ENCODE measurements at regions not wholly inside any gene's neighbourhood (a gene's known extent, or its start where the extent isn't known, plus 50 kb on each side); places are given as distances from the start of the nearest gene placed in this dataset.
"Not testable (repeated sequence)": the region's sequence is repeated elsewhere in the genome, so short reads cannot be mapped to it uniquely, and the experiment has no call there.

- DNase-seq: no peak
These were observed 270.4 kb upstream of the TMEFF2 start for GRCh38 chr2:192465141-192465540.

DNA sequence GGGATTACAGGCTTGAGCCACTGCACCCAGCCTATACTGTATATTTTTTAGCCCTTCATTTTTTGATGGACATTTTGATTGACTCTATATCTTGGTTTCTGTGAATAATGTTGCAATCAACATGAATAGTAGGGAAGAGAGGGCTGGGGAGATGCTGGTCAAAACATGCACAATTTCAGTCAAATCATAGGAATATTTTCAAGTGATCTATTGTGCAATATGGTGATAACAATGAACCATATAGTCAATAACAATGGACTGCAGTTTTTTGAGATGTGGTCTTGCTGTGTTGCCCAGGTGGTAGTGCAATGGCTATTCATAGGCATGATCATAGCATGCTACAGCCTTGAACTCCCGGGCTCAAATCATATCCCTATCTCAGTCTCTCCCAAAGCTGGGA, 264.7 kb upstream of the TMEFF2 start:
- DNase-seq: no peak

- no peak for DNase-seq
These were observed 254.1 kb upstream of the TMEFF2 start for GRCh38 chr2:192448881-192449280.

DNA sequence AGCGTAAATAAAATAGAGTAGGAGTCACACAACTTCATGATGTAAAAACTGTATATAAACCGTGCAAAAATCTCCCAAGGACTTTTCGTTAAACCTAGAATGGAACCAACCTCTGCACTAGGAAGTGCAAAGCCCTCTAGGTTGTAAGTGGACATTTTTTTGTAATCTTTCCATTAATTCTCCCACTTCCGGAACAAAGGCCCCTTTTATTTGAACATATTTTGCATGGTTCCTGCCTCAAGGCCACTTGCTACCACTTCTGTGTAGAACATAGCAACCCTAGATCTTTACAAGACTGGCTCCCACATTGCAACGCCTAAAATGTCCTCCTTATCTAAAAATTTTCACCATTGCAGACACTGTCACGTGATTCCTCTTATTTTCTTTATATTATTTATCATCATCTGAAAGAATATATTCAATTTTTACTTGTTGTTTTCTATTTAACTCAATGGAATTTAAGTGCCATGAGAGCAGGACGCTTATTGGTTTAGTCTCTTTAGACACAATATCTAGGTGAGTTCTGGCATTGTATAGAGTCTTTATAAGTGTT, 249.6 kb upstream of the TMEFF2 start:
- no peak for DNase-seq

DNA sequence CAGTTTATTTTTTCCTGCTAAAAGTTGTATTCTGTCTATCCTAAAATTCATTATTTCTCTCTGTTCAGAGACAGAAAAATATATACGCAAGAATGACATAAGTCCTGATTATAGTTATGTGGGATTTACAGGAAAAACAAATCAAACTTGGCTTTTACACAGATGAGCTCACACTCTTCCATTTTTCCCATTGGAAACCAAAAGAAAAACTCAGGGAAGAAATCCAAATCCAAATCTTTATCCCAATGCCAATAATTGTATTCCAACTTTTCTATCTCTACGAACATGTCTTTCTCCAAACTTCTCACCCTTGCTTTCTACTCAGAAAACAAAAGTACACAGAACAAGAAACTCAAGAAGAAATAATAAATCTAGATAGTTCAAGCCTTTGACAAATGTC, 249.1 kb upstream of the TMEFF2 start:
- DNase-seq: no peak

GRCh38 chr2:192438239-192438638, 243.5 kb upstream of the TMEFF2 start:
- no peak for DNase-seq

- DNase-seq: no peak
These were observed 242.9 kb upstream of the TMEFF2 start for GRCh38 chr2:192437653-192438052.

GRCh38 chr2:192424243-192424642, 229.5 kb upstream of the TMEFF2 start:
- DNase-seq: no peak

DNA sequence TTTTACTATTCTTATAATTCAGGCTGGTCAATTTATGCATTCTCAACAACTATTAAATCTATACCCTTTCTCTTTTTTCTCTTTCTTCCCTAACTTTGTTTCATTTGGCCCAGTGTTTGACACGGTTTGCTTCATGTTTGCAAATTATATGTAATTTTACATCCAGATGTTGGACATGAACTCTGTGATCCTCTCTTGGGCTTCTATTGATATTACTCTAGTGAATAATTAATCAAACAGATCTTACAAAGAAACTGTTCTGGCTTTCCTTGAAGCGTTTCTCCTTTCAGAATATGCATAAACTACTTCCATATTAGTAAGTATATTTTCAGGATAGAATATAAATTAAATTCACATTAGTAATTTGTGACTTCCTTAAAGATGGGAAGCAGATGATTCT, 225.1 kb upstream of the TMEFF2 start:
- no peak for DNase-seq

DNA sequence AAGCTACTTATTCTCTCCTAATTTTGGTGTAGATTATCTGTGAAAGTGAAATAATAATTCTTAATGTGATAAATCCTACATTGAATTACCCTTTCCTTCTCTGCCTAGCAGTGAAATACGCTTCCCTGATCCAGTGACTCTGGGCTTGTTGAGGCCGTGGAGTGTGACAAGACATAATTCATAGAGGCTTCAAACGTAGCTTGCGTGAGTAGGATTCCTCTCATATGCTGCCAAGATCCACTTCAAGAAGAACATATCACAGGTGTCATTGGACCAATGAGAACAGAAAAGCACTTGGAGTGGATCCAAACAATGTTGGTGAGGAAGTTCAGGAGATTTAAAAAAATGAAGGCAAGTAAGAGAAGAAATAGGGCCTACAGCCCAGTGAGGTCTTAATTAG, 221.3 kb upstream of the TMEFF2 start:
- no peak for DNase-seq

DNA sequence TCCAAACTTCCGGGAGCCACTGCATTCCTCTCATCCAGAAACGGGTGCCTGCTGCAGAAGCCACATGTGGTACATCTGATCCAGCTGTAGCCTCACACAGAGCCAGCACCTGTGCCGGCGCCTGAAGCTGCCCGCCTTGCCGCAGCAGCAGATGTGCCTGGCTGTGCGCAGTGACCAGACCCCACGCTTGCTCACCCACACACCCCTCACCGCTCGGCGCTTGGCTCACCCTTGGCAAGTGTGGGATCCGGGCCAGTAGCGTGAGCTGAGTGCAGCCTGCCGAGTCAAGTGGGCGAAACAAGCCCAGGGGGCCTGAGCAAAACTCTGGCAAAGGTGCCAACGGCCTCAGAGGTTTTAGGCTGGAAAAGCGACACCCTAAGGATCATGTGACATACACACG, 220.1 kb upstream of the TMEFF2 start:
- DNase-seq: no peak

DNA sequence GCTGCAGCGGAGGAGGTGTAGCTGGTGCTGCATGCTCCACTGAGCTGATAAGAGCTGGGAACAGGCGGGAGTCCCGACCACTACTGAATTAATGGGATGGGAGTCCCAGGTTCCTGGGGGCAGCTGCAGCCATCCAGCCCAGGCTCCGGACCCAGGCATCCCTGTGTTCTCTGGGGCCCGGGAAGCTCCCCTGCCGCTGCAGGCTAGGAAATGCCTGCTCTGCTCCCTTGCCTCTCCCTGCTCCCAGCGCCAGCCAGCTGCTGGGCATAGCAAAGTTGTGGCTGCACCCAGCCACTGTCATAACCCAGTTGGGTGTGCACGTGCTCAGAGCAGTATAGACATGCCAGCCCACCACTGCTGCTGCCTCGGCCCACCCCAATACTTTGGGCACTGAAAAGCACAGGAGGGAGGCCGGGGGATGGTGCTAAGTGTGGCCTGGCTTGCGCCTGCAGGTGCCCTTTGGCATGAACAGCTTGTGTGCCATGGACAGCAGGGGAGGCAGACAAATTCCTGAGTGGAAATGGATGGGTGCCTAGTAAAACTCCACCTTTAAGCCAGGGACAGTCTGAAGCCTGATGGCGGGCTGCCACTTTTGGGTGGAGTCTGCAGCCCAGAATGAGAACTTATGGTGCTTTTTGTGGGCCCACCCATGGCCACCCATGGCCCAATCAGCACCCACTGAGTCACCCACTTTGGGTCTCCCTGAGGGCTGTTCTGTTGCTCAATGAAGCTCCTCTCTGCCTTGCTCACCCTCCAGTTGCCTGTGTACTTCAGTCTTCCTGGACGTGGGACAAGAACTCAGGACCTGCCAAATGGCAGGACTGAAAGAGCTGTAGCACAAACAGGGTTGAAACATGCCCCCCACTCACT, 219.3 kb upstream of the TMEFF2 start:
- DNase-seq: no peak

DNA sequence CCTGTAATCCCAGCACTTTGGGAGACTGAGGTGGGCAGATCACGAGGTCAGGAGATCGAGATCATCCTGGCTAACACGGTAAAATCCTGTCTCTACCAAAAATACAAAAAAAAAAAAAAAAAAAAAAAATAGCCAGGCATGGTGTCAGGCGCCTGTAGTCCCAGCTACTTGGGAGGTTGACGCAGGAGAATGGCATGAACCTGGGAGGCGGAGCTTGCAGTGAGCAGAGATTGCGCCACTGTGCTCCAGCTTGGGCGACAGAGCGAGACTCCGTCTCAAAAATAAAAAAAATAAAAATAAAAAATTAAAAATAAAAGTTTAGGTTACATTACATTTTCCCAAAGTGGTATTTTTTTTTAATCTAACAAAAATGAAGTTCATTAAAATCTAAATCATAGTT, 218.1 kb upstream of the TMEFF2 start:
- DNase-seq: not testable (repeated sequence)

- no peak for DNase-seq
These were observed 217.7 kb upstream of the TMEFF2 start for GRCh38 chr2:192412394-192412793.

DNA sequence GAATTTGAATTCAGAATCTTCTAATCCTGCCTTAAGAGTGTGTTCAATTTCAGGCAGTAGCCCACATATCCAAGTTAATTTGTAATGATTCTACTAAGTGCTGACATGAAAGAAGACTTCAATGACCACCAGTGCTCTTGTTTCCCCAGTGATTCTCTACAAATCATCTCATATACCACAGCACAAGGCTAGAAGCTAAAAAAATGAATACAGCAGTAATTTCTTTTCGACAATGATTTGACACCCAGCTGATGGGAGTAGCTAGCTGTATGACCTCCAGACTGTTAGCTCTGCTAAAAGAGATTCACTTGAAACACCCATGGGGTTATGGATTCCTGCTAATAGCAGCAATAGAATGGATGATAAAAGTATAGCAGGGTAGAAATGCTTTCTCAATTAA, 217.0 kb upstream of the TMEFF2 start:
- DNase-seq: no peak

DNA sequence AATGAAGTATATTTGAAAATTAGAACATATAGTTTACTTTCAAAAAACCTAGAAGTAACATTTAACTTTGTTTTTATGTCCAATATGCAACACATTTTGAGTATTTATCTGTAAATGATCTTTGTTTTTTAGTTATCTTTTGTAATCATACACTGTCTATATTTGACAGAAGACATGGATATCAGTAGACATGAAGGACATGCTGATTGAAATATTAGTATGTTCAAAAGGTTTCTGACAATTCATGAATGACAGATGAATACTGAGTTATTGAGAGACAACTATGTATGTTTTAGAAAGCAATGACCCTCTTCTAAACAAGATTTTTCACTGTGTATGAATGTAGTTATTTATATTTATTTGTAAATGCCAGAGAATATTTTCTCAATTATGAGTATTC, 215.6 kb upstream of the TMEFF2 start:
- DNase-seq: no peak

- DNase-seq: no peak
These were observed 213.0 kb upstream of the TMEFF2 start for GRCh38 chr2:192407692-192408091.

DNA sequence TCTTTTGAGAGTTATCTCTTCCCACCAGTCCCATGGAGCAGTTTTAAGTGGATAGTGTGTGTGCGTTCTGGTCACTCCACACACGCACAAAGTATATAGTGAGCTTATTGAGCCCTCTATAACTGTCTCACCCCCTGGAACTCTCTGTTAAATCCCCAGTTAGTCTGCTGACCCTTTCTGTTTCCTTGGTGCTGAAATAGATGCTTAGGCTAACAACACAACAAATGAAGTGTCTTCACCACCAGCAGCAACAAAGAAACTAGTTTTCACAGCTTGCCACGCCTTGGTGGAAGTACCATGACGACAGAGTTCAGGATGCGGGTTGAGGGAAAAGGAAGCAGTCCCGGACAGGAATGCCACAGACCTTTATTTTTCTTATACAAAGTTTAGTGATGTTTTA, 203.5 kb upstream of the TMEFF2 start:
- no peak for DNase-seq

DNA sequence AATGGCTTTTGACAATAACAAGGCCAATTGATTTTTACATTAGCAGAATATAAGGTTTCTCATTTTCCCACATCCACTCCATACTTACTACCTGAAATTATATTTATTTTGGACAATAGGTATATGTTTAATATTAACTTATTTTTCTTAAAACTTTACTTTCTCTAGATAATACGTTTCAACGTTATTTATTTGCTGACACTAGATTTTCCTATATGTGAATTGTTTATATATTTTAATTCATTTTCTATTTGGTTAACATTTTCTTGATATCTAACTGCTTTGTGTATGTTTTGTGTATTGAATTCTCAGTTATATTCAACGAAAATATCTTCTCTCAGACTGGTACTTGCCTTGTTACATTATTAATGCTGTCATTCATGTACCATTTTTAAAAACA, 199.9 kb upstream of the TMEFF2 start:
- no peak for DNase-seq

DNA sequence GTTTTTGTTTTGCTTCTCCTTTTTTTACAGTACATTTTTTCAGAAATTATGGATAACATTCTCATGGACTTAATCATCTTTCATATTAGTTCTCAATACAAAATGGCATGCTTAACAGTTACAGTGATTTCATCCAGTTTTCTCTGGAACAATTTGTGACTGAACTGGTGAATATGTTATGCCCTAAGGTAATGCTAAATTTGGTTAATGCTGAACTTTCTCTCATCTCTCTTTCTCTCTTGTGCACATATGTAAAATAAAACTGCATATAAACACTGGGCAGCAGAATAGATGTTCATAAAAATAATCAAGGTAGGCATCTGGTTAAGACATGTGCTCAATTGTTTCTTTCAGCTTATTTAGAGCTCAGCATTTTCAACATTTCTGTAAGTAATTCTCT, 196.3 kb upstream of the TMEFF2 start:
- DNase-seq: no peak

DNA sequence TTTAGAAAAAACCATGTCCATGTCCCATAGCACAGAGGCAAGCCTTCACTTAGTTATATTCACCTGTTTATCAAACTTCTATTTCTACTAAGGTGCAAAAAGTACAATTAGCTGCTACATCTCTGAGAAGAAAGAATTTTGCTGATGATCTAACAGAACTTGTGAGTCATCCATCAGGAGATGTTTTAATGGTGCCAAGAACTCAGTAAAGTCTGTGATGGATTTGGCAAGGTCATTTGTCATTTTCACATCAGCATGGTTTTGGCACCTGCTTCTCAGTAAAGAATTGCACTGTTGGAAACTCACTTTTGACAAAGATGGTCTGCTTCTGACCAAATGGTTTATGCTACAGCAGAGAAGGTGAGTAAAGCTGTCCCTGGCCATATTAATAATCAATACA, 195.7 kb upstream of the TMEFF2 start:
- no peak for DNase-seq

DNA sequence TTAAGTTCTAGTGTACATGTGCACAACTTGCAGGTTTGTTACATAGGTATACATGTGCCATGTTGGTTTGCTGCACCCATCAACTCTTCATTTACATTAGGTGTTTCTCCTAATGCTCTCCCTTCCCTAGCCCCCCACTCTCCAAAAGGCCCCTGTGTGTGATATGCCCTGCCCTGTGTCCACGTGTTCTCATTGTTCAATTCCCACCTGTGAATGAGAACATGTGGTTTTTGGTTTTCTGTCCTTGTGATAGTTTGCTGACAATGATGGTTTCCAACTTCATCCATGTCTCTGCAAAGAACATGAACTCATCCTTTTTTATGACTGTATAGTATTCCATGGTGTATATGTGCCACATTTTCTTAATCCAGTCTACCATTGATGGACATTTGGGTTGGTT, 189.5 kb upstream of the TMEFF2 start:
- DNase-seq: not testable (repeated sequence)

GRCh38 chr2:192381082-192381481, 186.3 kb upstream of the TMEFF2 start:
- DNase-seq: no peak

DNA sequence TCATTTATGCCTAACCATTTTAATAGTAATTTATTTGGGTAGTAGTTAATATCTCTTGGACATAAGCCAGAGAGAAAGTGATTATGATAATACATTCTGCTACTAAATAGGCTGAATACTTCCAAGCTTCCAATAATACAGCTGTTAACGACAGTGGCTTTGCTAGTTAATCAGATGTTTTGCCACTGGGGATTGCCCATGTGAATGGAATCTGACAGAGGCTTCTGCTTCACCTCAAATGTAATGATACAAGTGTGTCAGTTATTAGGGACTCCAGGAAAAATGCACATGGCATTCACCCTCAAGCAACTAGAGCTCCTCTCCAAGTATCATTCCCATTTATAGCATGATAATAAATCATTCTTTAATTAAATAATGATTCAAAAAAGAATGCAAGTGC, 185.0 kb upstream of the TMEFF2 start:
- no peak for DNase-seq

- no peak for DNase-seq
These were observed 182.4 kb upstream of the TMEFF2 start for GRCh38 chr2:192377173-192377572.
